HG03025 (cell line): ENCODE measurements at regions not wholly inside any gene's neighbourhood (a gene's known extent, or its start where the extent isn't known, plus 50 kb on each side); places are given as distances from the start of the nearest gene placed in this dataset.
A peak's percentile ranks its signal among the peaks of the same experiment; 100 is the strongest.

ENCODE experiments used
- ATAC-seq: cut with Tn5 transposase; IDR thresholded peaks from one replicate; pipeline ENCODE4 v1.9.1; 2021; ENCODE audit warnings: mild to moderate bottlenecking, moderate library complexity; ENCODE audit not compliant: unreplicated experiment, low FRiP score

DNA sequence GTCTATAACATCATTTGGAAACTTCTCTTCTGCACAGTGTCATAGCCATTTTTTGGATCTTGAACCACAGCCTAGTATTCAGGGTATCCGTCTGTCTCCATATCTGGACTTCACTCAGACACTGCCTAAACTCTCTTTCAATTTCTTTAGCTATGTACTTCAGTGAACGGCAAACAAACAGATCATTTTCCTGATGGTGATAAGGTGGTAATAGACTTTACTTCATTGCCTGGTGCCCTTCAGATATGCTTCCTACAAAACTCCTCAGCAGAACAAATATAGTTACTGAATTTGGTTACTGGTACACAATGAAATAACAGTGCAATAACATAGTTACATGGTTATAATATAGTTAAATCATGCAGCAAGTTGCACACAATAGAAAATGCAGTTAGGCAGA, 348.2 kb downstream of the ZSWIM6 start:
- no peak for ATAC-seq

GRCh38 chr5:61683148-61683547, 351.1 kb downstream of the ZSWIM6 start:
- no peak for ATAC-seq

- no peak for ATAC-seq
Measured at GRCh38 chr5:61683926-61684325, 351.9 kb downstream of the ZSWIM6 start.

GRCh38 chr5:61686491-61687257, 354.6 kb downstream of the ZSWIM6 start:
- ATAC-seq, result no peak

- ATAC-seq, result no peak
Measured at GRCh38 chr5:61687371-61687770, 355.3 kb downstream of the ZSWIM6 start.

- no peak for ATAC-seq
Measured at GRCh38 chr5:61689153-61689846, 357.2 kb downstream of the ZSWIM6 start.

GRCh38 chr5:61697809-61698558, 365.9 kb downstream of the ZSWIM6 start:
- no peak for ATAC-seq

DNA sequence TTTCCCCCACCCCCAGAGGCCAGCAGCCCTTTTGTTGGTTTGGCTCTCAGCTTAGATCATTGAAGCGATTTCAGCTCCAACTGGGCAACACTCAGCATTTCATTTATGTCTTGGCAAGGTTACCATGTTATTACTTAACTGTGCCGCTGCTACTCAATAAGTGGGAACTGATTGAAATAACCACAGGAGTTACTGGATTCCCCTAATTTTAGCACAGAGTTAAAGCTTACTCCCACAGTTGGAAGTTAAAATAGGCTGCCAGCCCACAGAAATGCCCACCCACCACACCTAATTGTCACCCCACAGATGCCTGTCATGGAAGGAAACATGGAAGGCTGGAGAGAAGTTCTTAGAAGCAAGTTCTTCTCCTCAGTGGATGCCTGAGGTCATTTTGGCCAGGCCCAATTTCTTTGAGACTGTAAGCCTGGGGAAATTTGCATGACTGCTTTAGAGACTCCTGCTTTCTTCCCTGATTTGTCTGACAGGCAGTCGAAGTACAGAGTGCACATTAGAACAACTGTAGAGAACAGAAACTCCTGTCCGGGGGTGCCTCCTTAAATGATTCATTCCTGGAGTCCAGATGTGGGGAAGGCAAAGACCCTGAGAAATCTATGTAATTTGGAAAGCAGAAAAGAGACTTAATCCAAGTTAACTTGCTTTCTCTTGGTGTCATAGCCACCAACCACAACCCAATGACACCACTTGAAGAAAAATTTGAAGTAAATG, 370.0 kb downstream of the ZSWIM6 start:
- ATAC-seq, result peak; percentile 70

- ATAC-seq, result no peak
Measured at GRCh38 chr5:61702784-61703183, 370.7 kb downstream of the ZSWIM6 start.

GRCh38 chr5:61704289-61704688, 372.2 kb downstream of the ZSWIM6 start:
- peak; percentile 47 for ATAC-seq

DNA sequence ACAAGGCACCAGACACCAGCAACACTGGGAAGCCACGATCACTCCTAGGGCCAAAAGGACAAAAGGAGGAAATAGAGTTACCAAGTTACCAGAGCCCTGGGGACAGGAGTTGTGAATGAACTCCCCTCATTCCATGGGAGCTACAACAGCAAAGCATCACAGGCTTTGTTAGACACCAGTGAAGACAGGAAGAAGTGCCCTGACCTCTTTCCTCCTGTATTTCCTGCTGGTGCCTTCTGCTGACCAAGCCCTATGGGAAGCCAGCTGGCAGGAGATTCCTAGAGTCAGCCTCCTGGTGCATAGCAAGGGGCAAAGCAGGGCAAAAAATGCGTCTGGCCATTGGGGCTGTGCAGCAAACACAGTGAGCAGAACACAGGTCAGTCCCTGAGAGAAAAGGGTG, 374.7 kb downstream of the ZSWIM6 start:
- ATAC-seq, result no peak

- no peak for ATAC-seq
Measured at GRCh38 chr5:61719124-61719523, 387.1 kb downstream of the ZSWIM6 start.

DNA sequence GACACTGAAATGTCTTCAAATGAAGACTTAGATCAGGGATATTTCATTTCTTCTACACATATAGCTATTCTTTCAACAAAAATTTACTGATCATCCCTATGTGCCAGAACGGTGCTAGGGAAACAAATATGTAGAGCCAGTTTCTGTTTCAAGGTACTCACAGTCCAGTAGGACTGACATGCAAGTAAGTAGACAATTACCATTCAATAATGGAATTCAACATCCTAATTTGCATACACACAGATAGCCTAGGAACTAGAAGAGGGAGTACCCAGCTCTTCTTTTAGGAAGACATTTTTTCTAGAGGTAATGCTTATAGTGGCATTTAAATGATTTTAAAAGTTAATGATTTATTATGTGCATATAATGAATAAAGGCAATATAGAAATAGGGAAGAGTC, 388.8 kb downstream of the ZSWIM6 start:
- no peak for ATAC-seq

DNA sequence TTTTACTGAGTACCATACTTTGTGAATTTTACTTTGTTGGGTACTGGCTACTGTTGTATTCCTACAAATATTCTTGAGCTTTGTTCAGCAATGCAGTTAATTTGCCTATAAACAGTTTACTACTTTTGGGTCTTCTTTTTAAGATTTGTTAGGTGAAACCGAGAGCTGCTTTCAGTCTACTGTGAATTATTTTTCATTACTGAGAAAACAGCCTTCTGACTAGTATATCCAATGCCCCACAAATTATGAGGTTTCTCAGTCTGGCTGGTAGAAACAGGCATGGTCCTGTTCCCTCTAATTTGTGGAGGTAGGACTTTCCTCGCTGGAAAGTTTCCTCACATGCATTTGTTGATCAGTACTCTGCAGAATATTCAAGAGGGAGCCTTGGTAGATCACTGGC, 392.0 kb downstream of the ZSWIM6 start:
- ATAC-seq, result no peak

DNA sequence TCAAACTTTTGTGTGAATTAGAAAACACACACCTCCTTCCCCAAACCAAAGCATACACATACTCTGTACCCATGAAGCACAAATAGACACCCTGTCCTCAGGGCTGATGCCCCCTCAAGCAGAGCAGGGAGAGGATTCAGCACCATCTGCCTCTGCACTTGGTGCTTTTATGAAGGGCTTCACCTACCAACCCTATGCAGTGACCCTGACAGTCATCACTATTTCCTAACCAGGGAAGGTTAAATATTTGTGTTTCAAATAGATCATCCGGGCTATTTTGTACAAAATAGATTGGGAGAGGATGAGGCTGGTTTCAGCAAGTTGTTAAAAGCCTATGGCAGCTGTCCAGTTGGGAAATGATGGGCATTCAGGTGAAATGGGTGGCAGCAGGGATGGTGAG, 396.2 kb downstream of the ZSWIM6 start:
- ATAC-seq, result no peak

GRCh38 chr5:61730866-61731265, 398.8 kb downstream of the ZSWIM6 start:
- no peak for ATAC-seq

- ATAC-seq, result no peak
Measured at GRCh38 chr5:61731267-61731945, 399.3 kb downstream of the ZSWIM6 start.

- ATAC-seq, result no peak
Measured at GRCh38 chr5:61731946-61732314, 399.9 kb downstream of the ZSWIM6 start.

- ATAC-seq, result no peak
Measured at GRCh38 chr5:61732369-61732768, 400.3 kb downstream of the ZSWIM6 start.

- no peak for ATAC-seq
Measured at GRCh38 chr5:61732796-61733195, 400.7 kb downstream of the ZSWIM6 start.
